K562 (cell line): ENCODE measurements at regions not wholly inside any gene's neighbourhood (a gene's known extent, or its start where the extent isn't known, plus 50 kb on each side); places are given as distances from the start of the nearest gene placed in this dataset.

Experiments
- ATAC-seq: fragments of 200-7000 bp; cut with Tn5 transposase; 3 replicates; pipeline ENCODE4 v1.9.1; 2020; ENCODE audit warnings: moderate library complexity
- BruUV-seq: library from RNA; stranded (reverse); fragments of 400-500 nt; replicated peaks from 2 replicates; lab custom pipeline; 2021; lab: Mats Ljungman, UMichigan
- CTCF ChIA-PET: fragments of 300-600 bp; formaldehyde crosslinking; extraction: SDS; loops from one replicate; lab custom pipeline; 2021; ENCODE audit warnings: low intra/inter-chr PET ratio; lab: Yijun Ruan, JAX
- POLR2A ChIA-PET: fragments of 300-600, 350-650 bp; sonication (Branson Sonifier 250); formaldehyde crosslinking; extraction: SDS; loops from one replicate; lab custom pipeline; 2021; ENCODE audit warnings: antibody characterized with exemption, inconsistent platforms; lab: Yijun Ruan, JAX
- DNase-seq, 4 experiments: peaks; one replicate each; pipeline versions ENCODE4 v3.0.0 to v3.0.0-alpha.2; 2011 to 2018; ENCODE audit warnings: low spot score in 3 of 4, mixed read lengths in 3 of 4; ENCODE audit errors: extremely low read depth in 1 of 4
- FAIRE-seq: peaks from 2 replicates; lab custom pipeline; 2011; peaks lifted over from hg19 to GRCh38; lab: Jason Lieb, UNC
- H2AFZ ChIP-seq: 2 replicates; pipeline ENCODE4 v1.6.0; 2011; ENCODE audit warnings: low read depth, low read length, control low read depth, inconsistent platforms
- H3K27ac ChIP-seq: fragments of 200-600 bp; 3 replicates; pipeline ENCODE4 v1.8.0; 2011; ENCODE audit warnings: low read depth, mild to moderate bottlenecking, control low read depth, inconsistent platforms, low read length, moderate library complexity, mixed read lengths; ENCODE audit errors: extremely low read depth
- H3K27me3 ChIP-seq, 2 experiments: fragments of 300-600 bp in 1 of 2; 2 replicates in 1 of 2; 3 replicates in 1 of 2; pipeline versions ENCODE4 v1.6.0 to v1.8.0; 2011; ENCODE audit warnings: inconsistent platforms in 2 of 2, low read length in 2 of 2, mild to moderate bottlenecking in 1 of 2, mixed read lengths in 1 of 2, moderate library complexity in 1 of 2; ENCODE audit not compliant: control insufficient read depth in 2 of 2, insufficient read depth in 2 of 2
- H3K36me3 ChIP-seq: fragments of 300-600 bp; 3 replicates; pipeline ENCODE4 v1.8.0; 2011; ENCODE audit warnings: mild to moderate bottlenecking, low read length, inconsistent platforms; ENCODE audit not compliant: control insufficient read depth, insufficient read depth
- H3K4me1 ChIP-seq, 2 experiments: fragments of 200-600 bp in 1 of 2; replicated peaks in 1 of 2; 2 replicates in 1 of 2; 3 replicates in 1 of 2; pipeline versions ENCODE4 v1.5.1 to v1.8.0; 2011; ENCODE audit warnings: inconsistent platforms in 2 of 2, low read length in 2 of 2, mild to moderate bottlenecking in 1 of 2, mixed read lengths in 1 of 2, moderate library complexity in 1 of 2; ENCODE audit not compliant: control insufficient read depth in 2 of 2, insufficient read depth in 2 of 2
- H3K4me2 ChIP-seq: 2 replicates; pipeline ENCODE4 v1.6.1; 2011; ENCODE audit warnings: low read length, control low read depth, inconsistent platforms, mixed read lengths; ENCODE audit not compliant: insufficient read depth
- H3K4me3 ChIP-seq: fragments of 200-600 bp; sonication (generic), shearing (Covaris generic); 2 replicates; pipeline ENCODE4 v1.5.1; 2016; ENCODE audit warnings: control low read depth, inconsistent platforms
- H3K79me2 ChIP-seq: fragments of 200-600 bp; 3 replicates; pipeline ENCODE4 v1.8.0; 2011; ENCODE audit warnings: low read length, inconsistent platforms; ENCODE audit not compliant: control insufficient read depth, insufficient read depth
- H3K9ac ChIP-seq, 2 experiments: 2 replicates each; pipeline versions ENCODE4 v1.6.0 to v1.6.1; 2011; ENCODE audit warnings: low read depth in 2 of 2, low read length in 2 of 2, control low read depth in 1 of 2, inconsistent platforms in 1 of 2, mild to moderate bottlenecking in 1 of 2, mixed read lengths in 1 of 2; ENCODE audit not compliant: insufficient read depth in 1 of 2
- H3K9me1 ChIP-seq: one replicate; pipeline ENCODE4 v1.6.0; 2011; ENCODE audit warnings: inconsistent platforms, mild to moderate bottlenecking, low read length, moderate library complexity; ENCODE audit not compliant: control insufficient read depth, insufficient read depth
- H3K9me3 ChIP-seq: replicated peaks from 2 replicates; pipeline ENCODE4 v1.5.1; 2011; ENCODE audit warnings: low read depth, low read length, inconsistent platforms; ENCODE audit not compliant: control insufficient read depth, insufficient read depth
- H4K20me1 ChIP-seq: replicated peaks from 2 replicates; pipeline ENCODE4 v1.6.1; 2011; ENCODE audit warnings: low read length, inconsistent platforms, mixed read lengths; ENCODE audit not compliant: control insufficient read depth, insufficient read depth
- CHD4 ChIP-seq: fragments of 200-600 bp; sonication (generic); IDR thresholded peaks from 3 replicates; pipeline ENCODE4 v1.6.1; 2012; ENCODE audit warnings: low read depth, mild to moderate bottlenecking, mixed read lengths, low read length, inconsistent platforms; ENCODE audit not compliant: insufficient read depth, insufficient replicate concordance, poor library complexity, severe bottlenecking
- KDM1A ChIP-seq, 2 experiments: fragments of 450-650 bp; IDR thresholded peaks; 2 replicates each; pipeline ENCODE4 v1.6.1; 2016; ENCODE audit warnings: mild to moderate bottlenecking in 2 of 2
- LEF1 ChIP-seq: fragments of 450-650 bp; IDR thresholded peaks from 2 replicates; pipeline ENCODE4 v1.6.1; 2016; ENCODE audit warnings: mild to moderate bottlenecking
- RBM15 ChIP-seq: fragments of 200-400 bp; formaldehyde crosslinking; IDR thresholded peaks from 2 replicates; pipeline ENCODE4 v1.6.1; 2018; ENCODE audit warnings: mild to moderate bottlenecking, low read length, moderate library complexity; ENCODE audit not compliant: insufficient read depth
- SUPT5H ChIP-seq: fragments of 450-650 bp; IDR thresholded peaks from 2 replicates; pipeline ENCODE4 v1.6.1; 2016
- TCF7 ChIP-seq: sonication (generic); IDR thresholded peaks from 2 replicates; pipeline ENCODE4 v1.6.1; 2016; ENCODE audit warnings: antibody characterized with exemption, borderline replicate concordance
- TFAM ChIP-seq: fragments of 250-450 bp; sonication (Bioruptor Pico); conservative IDR thresholded peaks from 2 replicates; pipeline ENCODE4 v1.5.0; 2021; ENCODE audit warnings: mild to moderate bottlenecking, moderate library complexity
- ZNF134 ChIP-seq: fragments of 250-450 bp; sonication (Bioruptor Pico); conservative IDR thresholded peaks from 2 replicates; pipeline ENCODE4 v1.4.0; 2020
- ZNF263 ChIP-seq: sonication (generic); formaldehyde crosslinking; IDR thresholded peaks from 2 replicates; pipeline ENCODE4 v1.8.0; 2022; ENCODE audit warnings: mild to moderate bottlenecking, missing genetic modification reagents, borderline replicate concordance
- ZNF699 ChIP-seq: fragments of 250-450 bp; sonication (Bioruptor Pico); IDR thresholded peaks from 2 replicates; pipeline ENCODE4 v1.8.0; 2021; ENCODE audit warnings: mild to moderate bottlenecking, moderate library complexity; ENCODE audit not compliant: insufficient replicate concordance
- WGBS: fragments of 100-300 bp; shearing (Covaris generic); methylation state at CpG from one replicate; pipeline ENCODE4 v1.1.6; 2016; ENCODE audit warnings: low coverage, mixed read lengths; ENCODE audit not compliant: insufficient coverage; ENCODE audit errors: missing lambda C conversion rate; 5-methylcytosine and 5-hydroxymethylcytosine counted together
- in situ Hi-C: fragments of 300-500 bp; cut with MboI; formaldehyde crosslinking; loops from 4 replicates; pipeline ENCODE4 v1.15.0; 2018; ENCODE audit warnings: inconsistent platforms, mixed read lengths
- intact Hi-C: fragments of 100-400 bp; cut with micrococcal nuclease; formaldehyde crosslinking; loops from 2 replicates; pipeline ENCODE4 v1.14.2; 2022
- TF ChIP-seq, protein P1 (sequence below): fragments of 450-650 bp; formaldehyde crosslinking; conservative IDR thresholded peaks from 2 replicates; pipeline ENCODE4 v1.4.0; 2022; ENCODE audit warnings: mild to moderate bottlenecking, missing genetic modification characterization
- TF ChIP-seq, protein P2 (sequence below): fragments of 250-450 bp; sonication (Bioruptor Pico); IDR thresholded peaks from 2 replicates; pipeline ENCODE4 v1.5.0; 2020; ENCODE audit warnings: mild to moderate bottlenecking, borderline replicate concordance

DNA sequence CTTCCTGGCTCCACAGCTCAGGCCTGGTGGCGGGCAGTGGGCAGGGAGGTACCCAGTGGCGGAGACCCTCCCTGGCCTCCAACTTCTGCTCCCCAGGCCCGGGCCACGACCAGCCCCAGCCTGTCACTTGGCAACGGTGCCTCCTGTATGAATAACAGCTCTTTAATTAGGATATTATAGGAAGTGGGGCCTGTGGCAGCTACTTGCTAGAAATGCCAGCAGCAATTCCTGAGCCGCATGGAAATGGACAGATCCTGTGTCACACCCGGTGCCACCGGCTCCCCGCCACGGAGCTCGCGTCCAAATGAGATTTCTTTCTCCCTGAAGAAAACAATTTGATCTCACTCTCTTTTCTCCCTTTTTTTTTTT, 104.5 kb downstream of the CHST1 start:
- peaks cover 0 to 13% of the 10 kb centered on the region in 2 experiments; a peak in 2 of 5 replicates for H3K27me3 ChIP-seq
- 16% methylated on average over 12 of the region's 12 CpGs for WGBS
- intact Hi-C loops (no loop called here), in situ Hi-C loops (no loop called here)
- DNase-seq (no peak), ATAC-seq (no peak), FAIRE-seq (no peak)
- CTCF ChIA-PET, result no interaction called here
- no peak overlapping the region for H3K4me2 ChIP-seq
- POLR2A ChIA-PET, result interaction anchor here (0.6 kb wide), 1 partner anchor 194 kb away, joined by 3 read pairs; no protein-coding TSS in a partner anchor
- H2AFZ ChIP-seq, result no peak overlapping the region
- TF ChIP-seq LEF1 (no peak), ZNF699 (no peak), ZNF134 (CRISPR knock-in tag) (no peak), KDM1A (IDR thresholded peaks at IDR 0.05) (no peak)
- H3K9me1 ChIP-seq, result no peaks in the 10 kb centered on the region
- H3K27ac ChIP-seq, result no peak overlapping the region
- peaks cover 3 to 7% of the 10 kb centered on the region in 2 experiments; a peak in 3 of 5 replicates for H3K4me1 ChIP-seq
- no TSS peak for BruUV-seq
- H3K9ac ChIP-seq, result no peak overlapping the region
- no peak overlapping the region for H3K4me3 ChIP-seq
- no peaks in the 10 kb centered on the region for H3K36me3 ChIP-seq
- no peaks in the 10 kb centered on the region for H3K9me3 ChIP-seq
- no peaks in the 10 kb centered on the region for H3K79me2 ChIP-seq
- H4K20me1 ChIP-seq, result 0 out of 2 replicates have a peak, but pooled peaks cover 3% of the 10 kb centered on the region

DNA sequence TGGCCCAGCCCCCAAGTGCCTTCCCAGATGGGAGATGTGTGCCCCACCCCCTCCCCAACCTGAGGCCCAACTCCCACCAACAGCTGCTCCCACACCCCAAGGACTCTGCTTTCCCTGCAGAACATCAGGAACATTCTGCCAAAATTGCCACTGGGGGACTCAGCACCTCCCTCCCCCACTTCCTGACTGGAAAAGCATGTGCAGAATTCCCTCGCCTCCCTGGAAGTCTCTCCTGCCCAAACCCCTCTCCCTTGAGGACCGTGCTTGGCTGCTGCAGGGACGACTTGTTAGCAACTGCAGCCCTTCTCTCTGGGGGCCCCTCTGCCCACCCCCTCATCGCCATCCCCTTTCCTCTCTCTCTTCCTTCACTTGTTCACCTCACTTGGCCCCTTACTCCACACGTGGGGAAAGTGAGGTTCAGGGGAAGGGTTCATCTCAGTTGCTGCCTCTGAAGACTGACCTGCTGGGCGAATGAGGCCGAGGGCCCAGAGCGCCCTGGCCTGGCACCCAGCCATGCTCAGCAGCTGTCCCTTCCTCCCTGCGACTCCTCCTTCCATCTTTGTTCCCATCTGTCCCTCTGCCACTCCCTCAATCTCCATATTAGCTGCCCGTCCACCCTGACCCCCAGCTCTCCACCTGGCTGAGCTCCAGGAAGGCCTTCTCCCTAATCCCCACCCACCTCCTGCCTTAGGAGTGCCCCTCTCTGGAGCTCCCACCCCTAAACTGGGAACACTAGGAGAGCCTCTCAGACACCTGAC, 105.1 kb downstream of the CHST1 start:
- Histone ChIP-seq H3K9ac (no peak overlapping the region), H3K79me2 (no peaks in the 10 kb centered on the region), H3K9me1 (no peaks in the 10 kb centered on the region), H3K4me2 (no peak overlapping the region), H3K36me3 (no peaks in the 10 kb centered on the region), H3K27me3 (peaks cover 0 to 15% of the 10 kb centered on the region in 2 experiments; a peak in 3 of 5 replicates), H3K27ac (no peak overlapping the region), H4K20me1 (0 out of 2 replicates have a peak, but pooled peaks cover 3% of the 10 kb centered on the region), H3K9me3 (no peaks in the 10 kb centered on the region), H3K4me3 (no peak overlapping the region), H3K4me1 (peaks cover 3 to 7% of the 10 kb centered on the region in 2 experiments; a peak in 3 of 5 replicates), H2AFZ (no peak overlapping the region)
- intact Hi-C loops (no loop called here), in situ Hi-C loops (no loop called here)
- ATAC-seq (no peak), FAIRE-seq (no peak), DNase-seq (no peak)
- ChIA-PET CTCF (no interaction called here), POLR2A (interaction anchor here (0.6 kb wide), 1 partner anchor 194 kb away, joined by 3 read pairs; no protein-coding TSS in a partner anchor)
- 3% methylated on average over 10 of the region's 10 CpGs for WGBS
- no TSS peak for BruUV-seq
- TF ChIP-seq, protein P1, sequence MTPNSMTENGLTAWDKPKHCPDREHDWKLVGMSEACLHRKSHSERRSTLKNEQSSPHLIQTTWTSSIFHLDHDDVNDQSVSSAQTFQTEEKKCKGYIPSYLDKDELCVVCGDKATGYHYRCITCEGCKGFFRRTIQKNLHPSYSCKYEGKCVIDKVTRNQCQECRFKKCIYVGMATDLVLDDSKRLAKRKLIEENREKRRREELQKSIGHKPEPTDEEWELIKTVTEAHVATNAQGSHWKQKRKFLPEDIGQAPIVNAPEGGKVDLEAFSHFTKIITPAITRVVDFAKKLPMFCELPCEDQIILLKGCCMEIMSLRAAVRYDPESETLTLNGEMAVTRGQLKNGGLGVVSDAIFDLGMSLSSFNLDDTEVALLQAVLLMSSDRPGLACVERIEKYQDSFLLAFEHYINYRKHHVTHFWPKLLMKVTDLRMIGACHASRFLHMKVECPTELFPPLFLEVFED (CRISPR knock-in tag), result no peak
- TF ChIP-seq TCF7 (no peak), ZNF263 (CRISPR knock-in tag) (no peak), TFAM (CRISPR knock-in tag) (no peak), SUPT5H (no peak), RBM15 (no peak), CHD4 (no peak)
- TF ChIP-seq, protein P2, sequence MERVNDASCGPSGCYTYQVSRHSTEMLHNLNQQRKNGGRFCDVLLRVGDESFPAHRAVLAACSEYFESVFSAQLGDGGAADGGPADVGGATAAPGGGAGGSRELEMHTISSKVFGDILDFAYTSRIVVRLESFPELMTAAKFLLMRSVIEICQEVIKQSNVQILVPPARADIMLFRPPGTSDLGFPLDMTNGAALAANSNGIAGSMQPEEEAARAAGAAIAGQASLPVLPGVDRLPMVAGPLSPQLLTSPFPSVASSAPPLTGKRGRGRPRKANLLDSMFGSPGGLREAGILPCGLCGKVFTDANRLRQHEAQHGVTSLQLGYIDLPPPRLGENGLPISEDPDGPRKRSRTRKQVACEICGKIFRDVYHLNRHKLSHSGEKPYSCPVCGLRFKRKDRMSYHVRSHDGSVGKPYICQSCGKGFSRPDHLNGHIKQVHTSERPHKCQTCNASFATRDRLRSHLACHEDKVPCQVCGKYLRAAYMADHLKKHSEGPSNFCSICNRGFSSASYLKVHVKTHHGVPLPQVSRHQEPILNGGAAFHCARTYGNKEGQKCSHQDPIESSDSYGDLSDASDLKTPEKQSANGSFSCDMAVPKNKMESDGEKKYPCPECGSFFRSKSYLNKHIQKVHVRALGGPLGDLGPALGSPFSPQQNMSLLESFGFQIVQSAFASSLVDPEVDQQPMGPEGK (CRISPR knock-in tag), result no peak
